ENCODE measurements at regions not wholly inside any gene's neighbourhood (a gene's known extent, or its start where the extent isn't known, plus 50 kb on each side); places are given as distances from the start of the nearest gene placed in this dataset.

- Histone ChIP-seq H3K9ac (ENCODE audit: insufficient read depth in 1 of 2, low read length in 2 of 2) (no peak overlapping the region), H3K27me3 (ENCODE audit: control insufficient read depth in 3 of 3, insufficient read depth in 3 of 3, low read length in 2 of 3) (no peaks in the 10 kb centered on the region), H3K9me3 (ENCODE audit: control insufficient read depth in 4 of 4, insufficient read depth in 3 of 4, low read length in 3 of 4) (no peaks in the 10 kb centered on the region), H3K4me1 (ENCODE audit: control insufficient read depth in 5 of 5, insufficient read depth in 5 of 5, low read length in 5 of 5) (no peaks in the 10 kb centered on the region), H3K36me3 (ENCODE audit: control insufficient read depth in 4 of 4, insufficient read depth in 4 of 4, low read length in 4 of 4) (no peaks in the 10 kb centered on the region), H3K4me3 (no peak overlapping the region), H3K27ac (ENCODE audit: low read depth in 1 of 2, low read length in 1 of 2) (no peak overlapping the region)
- peak in 2 of 3 donors; percentile 20 to 34 for DNase-seq
- TF ChIP-seq CTCF (IDR thresholded peaks at IDR 0.05; ENCODE audit: control extremely low read depth, extremely low read depth): no peak
- no peak for ATAC-seq (ENCODE audit: insufficient read depth, low FRiP score)
- 61 to 63% methylated on average over 3 of the region's 3 CpGs for WGBS, 2 donors
Measured at GRCh38 chr4:187767158-187767557, 228.4 kb upstream of the ZFP42 start.

- ATAC-seq (ENCODE audit: insufficient read depth, low FRiP score): no peak
- TF ChIP-seq CTCF (IDR thresholded peaks at IDR 0.05; ENCODE audit: control extremely low read depth, extremely low read depth): no peak
Measured at GRCh38 chr4:187767687-187768086, 227.9 kb upstream of the ZFP42 start.

DNA sequence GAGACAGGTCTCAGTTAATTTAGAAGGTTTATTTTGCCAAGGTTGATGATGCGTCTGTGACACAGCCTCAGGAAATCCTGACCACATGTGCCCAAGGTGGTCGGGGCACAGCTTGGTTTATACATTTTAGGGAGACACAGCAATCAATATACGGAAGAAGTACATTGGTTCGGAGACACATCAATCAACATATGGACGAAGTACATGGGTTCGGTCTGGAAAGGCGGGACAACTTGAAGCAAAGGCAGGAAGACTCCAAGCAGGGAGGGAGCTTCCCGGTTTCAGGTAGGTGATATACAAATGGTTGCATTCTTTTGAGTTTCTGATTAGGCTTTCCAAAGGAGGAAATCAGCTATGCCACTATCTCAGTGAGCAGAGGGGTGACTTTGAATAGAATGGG, 225.2 kb upstream of the ZFP42 start:
- Histone ChIP-seq H3K4me1 (ENCODE audit: control insufficient read depth in 5 of 5, insufficient read depth in 5 of 5, low read length in 5 of 5) (no peaks in the 10 kb centered on the region), H3K4me3 (no peak overlapping the region), H3K27me3 (ENCODE audit: control insufficient read depth in 3 of 3, insufficient read depth in 3 of 3, low read length in 2 of 3) (no peaks in the 10 kb centered on the region), H3K9me3 (ENCODE audit: control insufficient read depth in 4 of 4, insufficient read depth in 3 of 4, low read length in 3 of 4) (no peaks in the 10 kb centered on the region), H3K36me3 (ENCODE audit: control insufficient read depth in 4 of 4, insufficient read depth in 4 of 4, low read length in 4 of 4) (no peaks in the 10 kb centered on the region), H3K27ac (ENCODE audit: low read depth in 1 of 2, low read length in 1 of 2) (no peak overlapping the region), H3K9ac (ENCODE audit: insufficient read depth in 1 of 2, low read length in 2 of 2) (no peak overlapping the region)
- ATAC-seq (ENCODE audit: insufficient read depth, low FRiP score) (no peak), DNase-seq (no peak)
- no peak for TF ChIP-seq CTCF (IDR thresholded peaks at IDR 0.05; ENCODE audit: control extremely low read depth, extremely low read depth)
- 86 to 93% methylated on average over 8 of the region's 8 CpGs for WGBS, 2 donors

More at GRCh38 chr4:187767687-187768086, 227.9 kb upstream of the ZFP42 start:
- H3K36me3 ChIP-seq (ENCODE audit: control insufficient read depth in 4 of 4, insufficient read depth in 4 of 4, low read length in 4 of 4): no peaks in the 10 kb centered on the region
- H3K9ac ChIP-seq (ENCODE audit: insufficient read depth in 1 of 2, low read length in 2 of 2): no peak overlapping the region
- no peaks in the 10 kb centered on the region for H3K27me3 ChIP-seq (ENCODE audit: control insufficient read depth in 3 of 3, insufficient read depth in 3 of 3, low read length in 2 of 3)
- H3K4me3 ChIP-seq: no peak overlapping the region
- H3K4me1 ChIP-seq (ENCODE audit: control insufficient read depth in 5 of 5, insufficient read depth in 5 of 5, low read length in 5 of 5): no peaks in the 10 kb centered on the region
- no peaks in the 10 kb centered on the region for H3K9me3 ChIP-seq (ENCODE audit: control insufficient read depth in 4 of 4, insufficient read depth in 3 of 4, low read length in 3 of 4)
- no peak for DNase-seq
- H3K27ac ChIP-seq (ENCODE audit: low read depth in 1 of 2, low read length in 1 of 2): no peak overlapping the region

- TF ChIP-seq CTCF (IDR thresholded peaks at IDR 0.05; ENCODE audit: control extremely low read depth, extremely low read depth): no peak
- H3K4me1 ChIP-seq (ENCODE audit: control insufficient read depth in 5 of 5, insufficient read depth in 5 of 5, low read length in 5 of 5): no peaks in the 10 kb centered on the region
- no peaks in the 10 kb centered on the region for H3K36me3 ChIP-seq (ENCODE audit: control insufficient read depth in 4 of 4, insufficient read depth in 4 of 4, low read length in 4 of 4)
- no peak overlapping the region for H3K4me3 ChIP-seq
- no peak overlapping the region for H3K9ac ChIP-seq (ENCODE audit: insufficient read depth in 1 of 2, low read length in 2 of 2)
- H3K9me3 ChIP-seq (ENCODE audit: control insufficient read depth in 4 of 4, insufficient read depth in 3 of 4, low read length in 3 of 4): peaks cover 0 to 7% (median 2%) of the 10 kb centered on the region in 4 donors
- DNase-seq (no peak), ATAC-seq (ENCODE audit: insufficient read depth, low FRiP score) (no peak)
- WGBS, 2 donors: 77 to 80% methylated on average over 3 of the region's 3 CpGs
- no peaks in the 10 kb centered on the region for H3K27me3 ChIP-seq (ENCODE audit: control insufficient read depth in 3 of 3, insufficient read depth in 3 of 3, low read length in 2 of 3)
- no peak overlapping the region for H3K27ac ChIP-seq (ENCODE audit: low read depth in 1 of 2, low read length in 1 of 2)
Measured at GRCh38 chr4:187777954-187778353, 217.6 kb upstream of the ZFP42 start.
